Kidney (tissue), 13 donors: ENCODE measurements at regions not wholly inside any gene's neighbourhood (a gene's known extent, or its start where the extent isn't known, plus 50 kb on each side); places are given as distances from the start of the nearest gene placed in this dataset.

ENCODE experiments used
- DNase-seq, 5 donors: peaks; one replicate each; pipeline ENCODE4 v3.0.0-alpha.2; 2013 to 2020
- FAIRE-seq: peaks from 2 replicates; lab custom pipeline; 2012; peaks lifted over from hg19 to GRCh38; lab: Jason Lieb, UNC
- H3K27ac ChIP-seq, 2 donors: one replicate each; pipeline ENCODE4 v1.7.0; 2013; ENCODE audit warnings: low read depth in 2 of 2, low read length in 2 of 2, inconsistent platforms in 1 of 2
- H3K27me3 ChIP-seq: one replicate; pipeline ENCODE4 v1.7.1; 2013; ENCODE audit warnings: low read length, inconsistent platforms; ENCODE audit not compliant: control insufficient read depth, insufficient read depth
- H3K36me3 ChIP-seq, 3 donors: one replicate each; pipeline versions ENCODE4 v1.7.0 to v1.7.1; 2013; ENCODE audit warnings: low read length in 3 of 3, control low read depth in 1 of 3, inconsistent platforms in 1 of 3; ENCODE audit not compliant: insufficient read depth in 3 of 3, control insufficient read depth in 2 of 3
- H3K4me1 ChIP-seq, 3 donors: one replicate each; pipeline versions ENCODE4 v1.7.0 to v1.7.1; 2013; ENCODE audit warnings: low read length in 3 of 3, inconsistent platforms in 1 of 3, low read depth in 1 of 3; ENCODE audit not compliant: control insufficient read depth in 2 of 3, insufficient read depth in 2 of 3
- H3K4me3 ChIP-seq, 3 donors: one replicate each; pipeline versions ENCODE4 v1.7.0 to v1.8.1; 2013; ENCODE audit warnings: low read length in 3 of 3, control low read depth in 1 of 3, inconsistent platforms in 1 of 3
- H3K9ac ChIP-seq, 3 donors: one replicate each; pipeline versions ENCODE4 v1.7.0 to v1.7.1; 2013; ENCODE audit warnings: low read length in 3 of 3, control low read depth in 1 of 3, inconsistent platforms in 1 of 3
- H3K9me3 ChIP-seq, 3 donors: one replicate each; pipeline versions ENCODE4 v1.7.0 to v1.7.1; 2013; ENCODE audit warnings: low read length in 3 of 3, control low read depth in 1 of 3, inconsistent platforms in 1 of 3; ENCODE audit not compliant: control insufficient read depth in 2 of 3, insufficient read depth in 1 of 3
- CTCF ChIP-seq: IDR thresholded peaks from 3 replicates; pipeline ENCODE4 v1.5.1; 2012; ENCODE audit warnings: mild to moderate bottlenecking, moderate library complexity, borderline replicate concordance; ENCODE audit not compliant: insufficient read depth; ENCODE audit errors: extremely low read depth
- intact Hi-C: fragments of 100-400 bp; cut with DNase I; formaldehyde crosslinking; loops from one replicate; pipeline ENCODE4 v1.11.1; 2022
- donor health status: control.
- donor health status: control.
- donor health status: control.
- donor health status: control.
- donor health status: control.
- donor health status: DM: yes; HTN: yes; CAD: no.
- donor health status: Normal renal cell carcinoma (clear cell type).

- intact Hi-C loops: no loop called here
- no peak for TF ChIP-seq CTCF
- H3K36me3 ChIP-seq: no peaks in the 10 kb centered on the region
- no peaks in the 10 kb centered on the region for H3K27me3 ChIP-seq
- DNase-seq (no peak), FAIRE-seq (no peak)
- H3K4me3 ChIP-seq: no peak overlapping the region
- no peak overlapping the region for H3K27ac ChIP-seq
- no peak overlapping the region for H3K9ac ChIP-seq
- H3K4me1 ChIP-seq: no peaks in the 10 kb centered on the region
- H3K9me3 ChIP-seq: no peaks in the 10 kb centered on the region
Observed at GRCh38 chr6:6980999-6981597, 126.7 kb upstream of the RREB1 start.

- intact Hi-C loops: no loop called here
- H3K4me3 ChIP-seq: no peak overlapping the region
- DNase-seq (no peak), FAIRE-seq (no peak)
- H3K4me1 ChIP-seq: no peaks in the 10 kb centered on the region
- TF ChIP-seq CTCF: no peak
- no peaks in the 10 kb centered on the region for H3K9me3 ChIP-seq
- no peak overlapping the region for H3K27ac ChIP-seq
- H3K9ac ChIP-seq: no peak overlapping the region
- no peaks in the 10 kb centered on the region for H3K27me3 ChIP-seq
- H3K36me3 ChIP-seq: no peaks in the 10 kb centered on the region
Observed at GRCh38 chr6:6981681-6982322, 126.0 kb upstream of the RREB1 start.

GRCh38 chr6:6982663-6983062 is 125.1 kb upstream of the RREB1 start:
- H3K4me3 ChIP-seq: no peak overlapping the region
- H3K27me3 ChIP-seq: no peaks in the 10 kb centered on the region
- H3K27ac ChIP-seq: no peak overlapping the region
- no peaks in the 10 kb centered on the region for H3K36me3 ChIP-seq
- no peak for TF ChIP-seq CTCF
- intact Hi-C loops: no loop called here
- no peaks in the 10 kb centered on the region for H3K9me3 ChIP-seq
- H3K9ac ChIP-seq: no peak overlapping the region
- DNase-seq (no peak), FAIRE-seq (no peak)
- H3K4me1 ChIP-seq: no peaks in the 10 kb centered on the region
